ENCODE measurements at regions not wholly inside any gene's neighbourhood (a gene's known extent, or its start where the extent isn't known, plus 50 kb on each side); places are given as distances from the start of the nearest gene placed in this dataset.

- DNase-seq (ENCODE audit: low spot score), result no peak
- H3K4me1 Mint-ChIP-seq, result peaks cover 7% of the 10 kb centered on the region
- CTCF ChIA-PET, result no interaction called here
- H3K4me3 Mint-ChIP-seq, result no peak overlapping the region
- no peaks in the 10 kb centered on the region for H3K36me3 Mint-ChIP-seq
- no peaks in the 10 kb centered on the region for H3K27me3 Mint-ChIP-seq (ENCODE audit: low read depth)
- TF ChIP-seq ZNF232 (CRISPR knock-in tag; IDR thresholded peaks at IDR 0.05), result no peak
- TF ChIP-seq, protein P1, sequence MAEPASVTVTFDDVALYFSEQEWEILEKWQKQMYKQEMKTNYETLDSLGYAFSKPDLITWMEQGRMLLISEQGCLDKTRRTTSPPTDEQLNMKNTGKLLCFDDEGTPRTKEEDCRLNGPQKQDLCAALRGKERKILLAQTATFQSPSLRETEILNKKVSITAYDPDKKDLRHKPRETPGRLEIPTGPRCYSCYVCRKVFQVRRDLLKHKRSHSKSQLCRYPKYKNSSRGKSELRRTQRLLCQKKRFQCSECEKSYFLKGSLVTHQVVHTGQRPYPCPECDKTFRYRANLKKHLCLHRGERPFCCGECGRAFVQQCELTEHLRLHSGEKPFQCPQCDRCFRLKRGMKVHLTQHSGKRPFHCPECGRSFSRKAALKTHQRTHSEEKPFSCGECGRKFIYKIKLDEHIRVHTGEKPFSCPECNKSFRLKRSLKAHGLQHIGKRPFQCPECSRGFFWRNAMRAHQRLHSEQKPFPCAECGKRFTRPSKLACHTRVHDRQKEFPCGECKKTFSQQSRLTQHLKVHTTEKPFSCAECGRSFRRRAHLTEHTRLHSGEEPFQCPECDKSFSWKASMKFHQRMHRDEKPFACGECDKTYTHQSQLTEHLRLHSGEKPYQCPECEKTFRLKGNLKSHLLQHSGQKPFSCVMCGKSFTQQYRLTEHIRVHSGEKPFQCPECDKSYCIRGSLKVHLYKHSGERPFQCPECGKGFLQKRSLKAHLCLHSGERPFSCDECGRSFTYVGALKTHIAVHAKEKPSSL (CRISPR knock-in tag; conservative IDR thresholded peaks at IDR 0.05), result no peak
- TF ChIP-seq NFYB (CRISPR knock-in tag; conservative IDR thresholded peaks at IDR 0.05; ENCODE audit: low read depth), result no peak
- no peak for ATAC-seq
- POLR2A ChIA-PET, result no interaction called here
- no peak overlapping the region for H3K27ac Mint-ChIP-seq
- no peaks in the 10 kb centered on the region for H3K9me3 Mint-ChIP-seq
These were observed 220.9 kb downstream of the HACE1 start for GRCh38 chr6:104638841-104639290.

- Mint-ChIP-seq H3K9me3 (peaks cover 9% of the 10 kb centered on the region; the same call in 1 of the 2 replicates), H3K36me3 (no peaks in the 10 kb centered on the region), H3K4me1 (peaks cover 22% of the 10 kb centered on the region), H3K27me3 (ENCODE audit: low read depth) (no peaks in the 10 kb centered on the region), H3K27ac (no peak overlapping the region), H3K4me3 (no peak overlapping the region)
- ChIA-PET POLR2A (no interaction called here), CTCF (no interaction called here)
- ATAC-seq (no peak), DNase-seq (ENCODE audit: low spot score) (no peak)
- TF ChIP-seq E2F1 (CRISPR knock-in tag; IDR thresholded peaks at IDR 0.05) (no peak), PRRX2 (CRISPR knock-in tag; IDR thresholded peaks at IDR 0.05) (no peak), ZBTB21 (CRISPR knock-in tag; IDR thresholded peaks at IDR 0.05; ENCODE audit: borderline replicate concordance) (no peak), TEAD4 (CRISPR knock-in tag; IDR thresholded peaks at IDR 0.05) (no peak), SMAD3 (CRISPR knock-in tag; IDR thresholded peaks at IDR 0.05; ENCODE audit: borderline replicate concordance) (no peak), ATF1 (CRISPR knock-in tag; IDR thresholded peaks at IDR 0.05) (no peak), GTF2I (CRISPR knock-in tag; conservative IDR thresholded peaks at IDR 0.05) (no peak), TP53 (CRISPR knock-in tag; IDR thresholded peaks at IDR 0.05) (no peak), EMX1 (CRISPR knock-in tag; IDR thresholded peaks at IDR 0.05) (no peak), RELA (CRISPR knock-in tag; IDR thresholded peaks at IDR 0.05; ENCODE audit: borderline replicate concordance) (no peak), TEAD1 (CRISPR knock-in tag; IDR thresholded peaks at IDR 0.05) (no peak), ERG (CRISPR knock-in tag; IDR thresholded peaks at IDR 0.05) (no peak)
- TF ChIP-seq, protein P2, sequence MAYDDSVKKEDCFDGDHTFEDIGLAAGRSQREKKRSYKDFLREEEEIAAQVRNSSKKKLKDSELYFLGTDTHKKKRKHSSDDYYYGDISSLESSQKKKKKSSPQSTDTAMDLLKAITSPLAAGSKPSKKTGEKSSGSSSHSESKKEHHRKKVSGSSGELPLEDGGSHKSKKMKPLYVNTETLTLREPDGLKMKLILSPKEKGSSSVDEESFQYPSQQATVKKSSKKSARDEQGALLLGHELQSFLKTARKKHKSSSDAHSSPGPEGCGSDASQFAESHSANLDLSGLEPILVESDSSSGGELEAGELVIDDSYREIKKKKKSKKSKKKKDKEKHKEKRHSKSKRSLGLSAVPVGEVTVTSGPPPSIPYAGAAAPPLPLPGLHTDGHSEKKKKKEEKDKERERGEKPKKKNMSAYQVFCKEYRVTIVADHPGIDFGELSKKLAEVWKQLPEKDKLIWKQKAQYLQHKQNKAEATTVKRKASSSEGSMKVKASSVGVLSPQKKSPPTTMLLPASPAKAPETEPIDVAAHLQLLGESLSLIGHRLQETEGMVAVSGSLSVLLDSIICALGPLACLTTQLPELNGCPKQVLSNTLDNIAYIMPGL (CRISPR knock-in tag; IDR thresholded peaks at IDR 0.05), result no peak
These were observed 226.6 kb downstream of the HACE1 start for GRCh38 chr6:104633125-104633524.

- peaks cover 22% of the 10 kb centered on the region for H3K4me1 Mint-ChIP-seq
- POLR2A ChIA-PET, result no interaction called here
- H3K4me3 Mint-ChIP-seq, result no peak overlapping the region
- ATAC-seq, result no peak
- H3K27ac Mint-ChIP-seq, result no peak overlapping the region
- DNase-seq (ENCODE audit: low spot score), result no peak
- H3K27me3 Mint-ChIP-seq (ENCODE audit: low read depth), result no peaks in the 10 kb centered on the region
- no peaks in the 10 kb centered on the region for H3K36me3 Mint-ChIP-seq
- peaks cover 9% of the 10 kb centered on the region; the same call in 1 of the 2 replicates for H3K9me3 Mint-ChIP-seq
- CTCF ChIA-PET, result no interaction called here
- TF ChIP-seq, protein P3, sequence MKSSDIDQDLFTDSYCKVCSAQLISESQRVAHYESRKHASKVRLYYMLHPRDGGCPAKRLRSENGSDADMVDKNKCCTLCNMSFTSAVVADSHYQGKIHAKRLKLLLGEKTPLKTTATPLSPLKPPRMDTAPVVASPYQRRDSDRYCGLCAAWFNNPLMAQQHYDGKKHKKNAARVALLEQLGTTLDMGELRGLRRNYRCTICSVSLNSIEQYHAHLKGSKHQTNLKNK (CRISPR knock-in tag; IDR thresholded peaks at IDR 0.05), result no peak
- TF ChIP-seq IRF2 (CRISPR knock-in tag; IDR thresholded peaks at IDR 0.05; ENCODE audit: borderline replicate concordance, low read depth) (no peak), PRRX2 (CRISPR knock-in tag; IDR thresholded peaks at IDR 0.05) (no peak), MYBL2 (CRISPR knock-in tag; IDR thresholded peaks at IDR 0.05) (no peak), ZSCAN18 (CRISPR knock-in tag; IDR thresholded peaks at IDR 0.05) (no peak), CTCF (IDR thresholded peaks at IDR 0.05) (no peak), E2F4 (CRISPR knock-in tag; IDR thresholded peaks at IDR 0.05; ENCODE audit: borderline replicate concordance, low read depth) (no peak), ZNF138 (CRISPR knock-in tag; conservative IDR thresholded peaks at IDR 0.05) (no peak)
These were observed 227.1 kb downstream of the HACE1 start for GRCh38 chr6:104632588-104632987.

Measured in WTC11 (cell line).